ENCODE measurements at regions not wholly inside any gene's neighbourhood (a gene's known extent, or its start where the extent isn't known, plus 50 kb on each side); places are given as distances from the start of the nearest gene placed in this dataset.
A peak's percentile ranks its signal among the peaks of the same experiment; 100 is the strongest.

DNA sequence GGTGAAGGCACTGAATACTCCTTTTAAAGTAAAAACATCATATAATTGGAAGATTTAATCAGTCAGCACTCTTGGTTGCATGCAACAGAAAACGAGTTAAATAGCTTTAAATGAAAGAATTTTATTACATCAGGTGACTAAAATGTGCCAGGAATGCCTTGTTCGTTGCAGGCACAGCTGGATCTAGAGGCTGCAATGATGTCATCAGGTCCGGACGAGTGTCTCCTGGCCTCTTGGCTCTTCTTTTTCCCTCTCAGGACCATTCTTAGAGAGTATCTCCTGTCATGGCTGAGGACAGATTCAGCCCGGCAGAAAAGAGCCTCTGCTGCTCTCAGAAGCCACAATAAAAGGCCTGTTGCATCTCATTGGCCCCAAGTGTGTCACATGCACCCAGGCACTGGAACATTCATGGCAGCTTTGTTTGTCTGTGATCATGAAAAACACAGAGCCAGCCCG, 510.7 kb upstream of the SULF2 start:
- no peak overlapping the region for H3K27ac ChIP-seq
- TF ChIP-seq, protein P1, sequence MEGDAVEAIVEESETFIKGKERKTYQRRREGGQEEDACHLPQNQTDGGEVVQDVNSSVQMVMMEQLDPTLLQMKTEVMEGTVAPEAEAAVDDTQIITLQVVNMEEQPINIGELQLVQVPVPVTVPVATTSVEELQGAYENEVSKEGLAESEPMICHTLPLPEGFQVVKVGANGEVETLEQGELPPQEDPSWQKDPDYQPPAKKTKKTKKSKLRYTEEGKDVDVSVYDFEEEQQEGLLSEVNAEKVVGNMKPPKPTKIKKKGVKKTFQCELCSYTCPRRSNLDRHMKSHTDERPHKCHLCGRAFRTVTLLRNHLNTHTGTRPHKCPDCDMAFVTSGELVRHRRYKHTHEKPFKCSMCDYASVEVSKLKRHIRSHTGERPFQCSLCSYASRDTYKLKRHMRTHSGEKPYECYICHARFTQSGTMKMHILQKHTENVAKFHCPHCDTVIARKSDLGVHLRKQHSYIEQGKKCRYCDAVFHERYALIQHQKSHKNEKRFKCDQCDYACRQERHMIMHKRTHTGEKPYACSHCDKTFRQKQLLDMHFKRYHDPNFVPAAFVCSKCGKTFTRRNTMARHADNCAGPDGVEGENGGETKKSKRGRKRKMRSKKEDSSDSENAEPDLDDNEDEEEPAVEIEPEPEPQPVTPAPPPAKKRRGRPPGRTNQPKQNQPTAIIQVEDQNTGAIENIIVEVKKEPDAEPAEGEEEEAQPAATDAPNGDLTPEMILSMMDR (conservative IDR thresholded peaks at IDR 0.05): no peak
- TF ChIP-seq ZFX (IDR thresholded peaks at IDR 0.05): no peak

DNA sequence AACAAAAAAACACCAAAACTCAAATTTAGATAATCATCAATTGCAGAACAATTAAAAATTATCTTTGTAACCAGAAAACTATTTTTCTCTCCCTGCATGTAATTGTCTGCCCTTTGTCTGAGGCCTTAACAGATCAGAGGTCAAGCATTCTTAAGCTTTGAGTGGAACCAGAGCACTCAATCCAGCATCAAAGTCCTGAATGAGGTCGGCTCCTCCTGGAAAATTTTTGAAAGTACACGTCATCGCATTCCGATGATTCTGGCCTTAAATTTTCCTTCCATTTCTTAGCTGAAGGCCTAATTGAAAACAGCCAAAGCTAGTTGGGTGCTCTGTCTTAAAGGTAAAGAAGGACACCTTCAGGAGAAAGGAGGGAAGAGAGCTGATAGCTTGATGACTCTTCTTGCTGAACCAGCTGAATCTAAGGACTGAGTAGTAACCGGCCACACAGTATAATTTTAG, 510.2 kb upstream of the SULF2 start:
- H3K27ac ChIP-seq: no peak overlapping the region
- TF ChIP-seq ZFX (IDR thresholded peaks at IDR 0.05): no peak
- TF ChIP-seq, protein P1 (conservative IDR thresholded peaks at IDR 0.05): peak; percentile 12

DNA sequence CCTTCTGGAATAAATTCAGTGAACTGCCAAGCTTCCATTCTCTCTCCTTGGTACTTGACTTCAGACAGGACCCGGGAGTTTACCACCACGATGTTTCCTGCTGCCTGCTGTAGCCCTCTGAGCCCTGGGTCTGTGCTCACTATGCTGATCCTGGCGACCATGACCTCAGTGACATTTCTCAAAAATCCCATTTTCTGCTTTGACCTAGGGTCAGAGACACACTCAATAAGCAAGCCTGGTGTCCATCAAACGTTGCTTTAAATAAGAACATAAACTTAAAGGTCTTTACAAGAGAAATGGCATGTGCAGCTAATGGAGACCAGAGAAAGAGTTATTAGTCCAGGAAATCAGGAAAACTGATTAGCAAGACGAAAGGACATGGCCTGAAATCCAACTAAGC, 509.7 kb upstream of the SULF2 start:
- TF ChIP-seq, protein P1 (conservative IDR thresholded peaks at IDR 0.05): no peak
- TF ChIP-seq ZFX (IDR thresholded peaks at IDR 0.05): no peak
- no peak overlapping the region for H3K27ac ChIP-seq

DNA sequence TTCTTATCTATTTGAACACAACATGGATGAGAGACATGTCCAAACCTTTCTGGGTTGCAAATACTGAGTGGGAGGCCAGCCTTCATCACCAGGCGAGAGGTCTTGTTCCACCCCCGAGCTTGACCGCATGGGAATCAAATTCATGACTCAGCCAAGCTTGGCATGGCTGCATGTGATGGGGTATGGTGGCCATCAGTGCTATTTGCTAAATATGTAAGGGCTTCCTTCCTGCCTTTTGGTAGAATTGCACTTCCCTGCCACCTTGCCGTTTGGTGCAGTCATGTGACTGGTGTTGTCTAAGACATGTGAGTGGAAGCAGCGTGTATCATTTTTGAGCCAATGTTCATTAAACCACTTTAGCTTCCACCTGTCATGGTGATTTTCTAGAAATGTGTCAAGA, 508.9 kb upstream of the SULF2 start:
- H3K27ac ChIP-seq: no peak overlapping the region
- no peak for TF ChIP-seq ZFX (IDR thresholded peaks at IDR 0.05)
- TF ChIP-seq, protein P1 (conservative IDR thresholded peaks at IDR 0.05): no peak

DNA sequence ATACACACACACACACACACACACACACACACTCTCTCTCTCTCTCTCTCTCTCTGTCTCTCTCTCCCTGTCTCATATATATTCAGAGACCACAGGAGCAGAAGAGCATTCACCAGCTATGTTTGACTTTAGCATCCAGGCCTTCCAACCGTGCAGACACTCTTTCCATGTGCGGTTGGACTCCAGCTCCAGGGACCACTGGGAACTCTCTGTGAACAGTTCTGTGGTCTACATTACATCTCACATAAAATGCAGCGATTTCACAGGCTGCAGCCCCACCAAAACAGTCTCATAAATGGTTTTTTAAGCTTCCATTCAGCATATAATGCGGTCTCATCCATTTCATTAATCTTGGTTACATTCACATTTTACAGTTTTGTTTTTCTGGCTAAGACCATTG, 508.4 kb upstream of the SULF2 start:
- TF ChIP-seq ZFX (IDR thresholded peaks at IDR 0.05): no peak
- TF ChIP-seq, protein P1 (conservative IDR thresholded peaks at IDR 0.05): no peak
- H3K27ac ChIP-seq: no peak overlapping the region

DNA sequence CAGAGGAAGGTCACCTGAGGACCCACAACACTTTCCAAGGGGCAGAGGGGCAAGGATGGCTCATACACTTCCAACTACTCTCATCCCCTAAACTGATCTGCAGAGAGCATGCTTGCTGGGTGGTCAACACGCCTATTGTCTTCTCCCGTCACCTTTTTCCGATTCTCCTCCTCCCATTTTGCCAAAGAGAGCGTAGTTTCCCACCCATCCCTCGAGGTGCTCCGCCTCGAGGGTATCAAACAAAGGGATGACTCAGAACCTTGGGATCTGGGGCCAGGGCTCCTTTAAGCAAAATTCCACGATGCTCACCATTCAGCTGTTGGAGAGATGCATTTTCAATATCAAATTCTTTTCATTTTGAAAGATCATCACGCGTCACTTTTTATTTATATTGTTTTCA, 507.5 kb upstream of the SULF2 start:
- TF ChIP-seq, protein P1 (conservative IDR thresholded peaks at IDR 0.05): no peak
- no peak for TF ChIP-seq ZFX (IDR thresholded peaks at IDR 0.05)
- H3K27ac ChIP-seq: no peak overlapping the region

DNA sequence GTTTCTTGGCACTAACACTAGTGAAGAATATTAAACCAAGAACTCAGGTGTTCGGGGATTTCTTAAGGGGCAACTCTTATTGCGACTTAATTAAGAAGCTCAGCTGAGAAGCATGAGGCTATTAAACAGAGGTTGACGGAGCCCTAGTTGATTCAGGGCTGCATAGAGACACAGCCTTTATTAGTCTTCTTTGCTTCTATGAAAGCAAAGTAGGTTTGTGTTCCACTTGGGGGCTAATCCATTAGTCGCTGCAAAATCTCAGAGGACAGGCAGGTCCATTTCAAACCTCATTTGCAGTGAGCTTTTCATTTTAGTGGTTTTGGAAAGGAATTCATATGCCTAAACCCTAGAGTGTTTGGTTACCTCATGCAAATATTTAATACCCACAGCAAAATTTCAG, 506.6 kb upstream of the SULF2 start:
- no peak overlapping the region for H3K27ac ChIP-seq
- TF ChIP-seq ZFX (IDR thresholded peaks at IDR 0.05): no peak
- TF ChIP-seq, protein P1 (conservative IDR thresholded peaks at IDR 0.05): no peak

Data from C4-2B (cell line).